ENCODE measurements at regions not wholly inside any gene's neighbourhood (a gene's known extent, or its start where the extent isn't known, plus 50 kb on each side); places are given as distances from the start of the nearest gene placed in this dataset.

DNA sequence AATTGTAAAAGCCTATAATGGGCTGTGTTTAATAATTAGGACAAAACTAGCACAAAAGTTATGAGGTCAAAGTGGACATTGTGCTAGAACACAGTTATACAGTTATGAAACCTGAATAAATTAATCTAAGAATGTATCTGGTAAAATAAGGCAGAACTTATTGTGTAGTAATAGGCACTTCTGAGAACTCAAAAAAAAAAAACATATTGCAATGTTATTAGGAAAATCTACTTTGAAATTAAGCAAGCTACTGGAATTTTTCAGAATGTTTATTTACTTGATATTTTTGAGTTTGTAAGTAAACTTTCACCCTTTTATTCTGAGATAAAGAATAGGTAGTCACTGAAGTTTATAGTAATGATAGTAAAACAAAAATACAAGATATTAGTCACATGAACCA is 135.8 kb upstream of the ABCB5 start:
- DNase-seq (ENCODE audit: low spot score), result no peak
- no peak overlapping the region for H3K27ac ChIP-seq (ENCODE audit: low read depth, low read length, poor library complexity, severe bottlenecking)
- no peaks in the 10 kb centered on the region for H3K9me2 ChIP-seq (ENCODE audit: insufficient read depth, low read length)
- BruUV-seq (replicated peaks), result no TSS peak
- H3K9me3 ChIP-seq (ENCODE audit: low read length), result no peaks in the 10 kb centered on the region
- CTCF ChIA-PET (ENCODE audit: unreplicated experiment), result no interaction called here
- POLR2A ChIA-PET, result interaction anchor here (0.9 kb wide), 1 partner anchor 9 kb away, joined by 4 read pairs; no protein-coding TSS in a partner anchor
- intact Hi-C loops (cut with micrococcal nuclease; ENCODE audit: unreplicated experiment), result no loop called here
- no peak overlapping the region for H3K4me2 ChIP-seq (ENCODE audit: low read length)
- no peak overlapping the region for H3K4me3 ChIP-seq (ENCODE audit: low read depth, low read length, poor library complexity, severe bottlenecking)
- no peak overlapping the region for H2AFZ ChIP-seq (ENCODE audit: low read length)
- no peak for TF ChIP-seq EZH2phosphoT487 (IDR thresholded peaks at IDR 0.05; ENCODE audit: borderline replicate concordance, low read depth, low read length)
- TF ChIP-seq, protein P1, sequence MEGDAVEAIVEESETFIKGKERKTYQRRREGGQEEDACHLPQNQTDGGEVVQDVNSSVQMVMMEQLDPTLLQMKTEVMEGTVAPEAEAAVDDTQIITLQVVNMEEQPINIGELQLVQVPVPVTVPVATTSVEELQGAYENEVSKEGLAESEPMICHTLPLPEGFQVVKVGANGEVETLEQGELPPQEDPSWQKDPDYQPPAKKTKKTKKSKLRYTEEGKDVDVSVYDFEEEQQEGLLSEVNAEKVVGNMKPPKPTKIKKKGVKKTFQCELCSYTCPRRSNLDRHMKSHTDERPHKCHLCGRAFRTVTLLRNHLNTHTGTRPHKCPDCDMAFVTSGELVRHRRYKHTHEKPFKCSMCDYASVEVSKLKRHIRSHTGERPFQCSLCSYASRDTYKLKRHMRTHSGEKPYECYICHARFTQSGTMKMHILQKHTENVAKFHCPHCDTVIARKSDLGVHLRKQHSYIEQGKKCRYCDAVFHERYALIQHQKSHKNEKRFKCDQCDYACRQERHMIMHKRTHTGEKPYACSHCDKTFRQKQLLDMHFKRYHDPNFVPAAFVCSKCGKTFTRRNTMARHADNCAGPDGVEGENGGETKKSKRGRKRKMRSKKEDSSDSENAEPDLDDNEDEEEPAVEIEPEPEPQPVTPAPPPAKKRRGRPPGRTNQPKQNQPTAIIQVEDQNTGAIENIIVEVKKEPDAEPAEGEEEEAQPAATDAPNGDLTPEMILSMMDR (conservative IDR thresholded peaks at IDR 0.05; ENCODE audit: low read length), result no peak
- H4K20me1 ChIP-seq (ENCODE audit: insufficient read depth, low read length), result no peaks in the 10 kb centered on the region
- H3K79me2 ChIP-seq (ENCODE audit: insufficient read depth, low read depth, low read length), result no peaks in the 10 kb centered on the region
- no peaks in the 10 kb centered on the region for H3K36me3 ChIP-seq (ENCODE audit: insufficient read depth, low read length)
- no peaks in the 10 kb centered on the region for H3K4me1 ChIP-seq (ENCODE audit: insufficient read depth, low read length, poor library complexity, severe bottlenecking)

DNA sequence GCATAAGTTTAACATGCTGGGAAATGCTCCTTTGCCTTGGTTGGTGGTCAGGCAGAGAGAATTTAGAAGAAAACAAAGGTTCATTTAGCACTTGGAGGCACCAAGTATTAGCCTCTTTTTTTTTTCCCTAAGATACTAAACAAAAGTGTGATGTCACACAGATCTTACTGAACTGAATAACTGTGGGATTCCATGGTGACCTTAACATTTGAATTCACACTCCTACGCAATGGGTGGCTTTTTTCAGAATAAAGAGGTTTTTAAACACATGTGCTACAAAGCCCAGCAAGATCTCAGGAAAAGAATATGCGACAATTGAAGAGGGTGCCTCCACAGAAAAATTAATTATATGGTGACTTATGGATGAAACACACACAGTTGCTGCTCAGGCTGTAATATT is 133.4 kb upstream of the ABCB5 start:
- no peak for TF ChIP-seq EZH2phosphoT487 (IDR thresholded peaks at IDR 0.05; ENCODE audit: borderline replicate concordance, low read depth, low read length)
- TF ChIP-seq, protein P1 (conservative IDR thresholded peaks at IDR 0.05; ENCODE audit: low read length), result no peak
- CTCF ChIA-PET (ENCODE audit: unreplicated experiment), result no interaction called here
- H3K4me1 ChIP-seq (ENCODE audit: insufficient read depth, low read length, poor library complexity, severe bottlenecking), result no peaks in the 10 kb centered on the region
- POLR2A ChIA-PET, result no interaction called here
- no peak overlapping the region for H3K4me3 ChIP-seq (ENCODE audit: low read depth, low read length, poor library complexity, severe bottlenecking)
- no peaks in the 10 kb centered on the region for H3K36me3 ChIP-seq (ENCODE audit: insufficient read depth, low read length)
- no peaks in the 10 kb centered on the region for H3K9me3 ChIP-seq (ENCODE audit: low read length)
- intact Hi-C loops (cut with micrococcal nuclease; ENCODE audit: unreplicated experiment), result no loop called here
- no peaks in the 10 kb centered on the region for H3K9me2 ChIP-seq (ENCODE audit: insufficient read depth, low read length)
- no peak overlapping the region for H2AFZ ChIP-seq (ENCODE audit: low read length)
- H4K20me1 ChIP-seq (ENCODE audit: insufficient read depth, low read length), result no peaks in the 10 kb centered on the region
- no peak overlapping the region for H3K4me2 ChIP-seq (ENCODE audit: low read length)
- H3K27ac ChIP-seq (ENCODE audit: low read depth, low read length, poor library complexity, severe bottlenecking), result no peak overlapping the region
- no peak for DNase-seq (ENCODE audit: low spot score)
- BruUV-seq (replicated peaks), result no TSS peak
- H3K79me2 ChIP-seq (ENCODE audit: insufficient read depth, low read depth, low read length), result no peaks in the 10 kb centered on the region

DNA sequence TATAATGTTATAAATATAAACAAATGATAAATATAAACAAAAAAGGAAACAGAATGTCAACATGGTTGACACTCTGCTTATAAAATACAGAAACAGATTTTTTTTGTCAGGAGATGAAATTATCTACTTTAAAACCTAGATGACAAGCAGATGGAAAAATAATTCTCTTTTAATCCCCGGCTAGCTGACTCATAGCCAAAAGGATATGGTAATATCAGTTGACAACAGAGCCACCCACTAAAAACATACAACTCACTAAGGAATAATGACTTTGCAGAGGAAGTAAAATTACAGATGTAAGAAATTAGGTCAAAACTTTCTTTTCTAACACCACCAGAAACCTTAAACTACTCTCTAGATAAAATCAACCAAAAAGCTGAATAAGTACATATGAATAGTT is 131.1 kb upstream of the ABCB5 start:
- no peaks in the 10 kb centered on the region for H3K9me2 ChIP-seq (ENCODE audit: insufficient read depth, low read length)
- no peaks in the 10 kb centered on the region for H3K9me3 ChIP-seq (ENCODE audit: low read length)
- H2AFZ ChIP-seq (ENCODE audit: low read length), result no peak overlapping the region
- no peaks in the 10 kb centered on the region for H4K20me1 ChIP-seq (ENCODE audit: insufficient read depth, low read length)
- ChIA-PET POLR2A (no interaction called here), CTCF (ENCODE audit: unreplicated experiment) (no interaction called here)
- H3K4me1 ChIP-seq (ENCODE audit: insufficient read depth, low read length, poor library complexity, severe bottlenecking), result no peaks in the 10 kb centered on the region
- intact Hi-C loops (cut with micrococcal nuclease; ENCODE audit: unreplicated experiment), result no loop called here
- no peak overlapping the region for H3K27ac ChIP-seq (ENCODE audit: low read depth, low read length, poor library complexity, severe bottlenecking)
- DNase-seq (ENCODE audit: low spot score), result no peak
- H3K4me3 ChIP-seq (ENCODE audit: low read depth, low read length, poor library complexity, severe bottlenecking), result no peak overlapping the region
- TF ChIP-seq, protein P1 (conservative IDR thresholded peaks at IDR 0.05; ENCODE audit: low read length), result no peak
- TF ChIP-seq EZH2phosphoT487 (IDR thresholded peaks at IDR 0.05; ENCODE audit: borderline replicate concordance, low read depth, low read length), result no peak
- BruUV-seq (replicated peaks), result no TSS peak
- H3K79me2 ChIP-seq (ENCODE audit: insufficient read depth, low read depth, low read length), result no peaks in the 10 kb centered on the region
- H3K36me3 ChIP-seq (ENCODE audit: insufficient read depth, low read length), result no peaks in the 10 kb centered on the region
- no peak overlapping the region for H3K4me2 ChIP-seq (ENCODE audit: low read length)

All from OCI-LY7 (cell line).